GM12878 (cell line): ENCODE measurements at regions not wholly inside any gene's neighbourhood (a gene's known extent, or its start where the extent isn't known, plus 50 kb on each side); places are given as distances from the start of the nearest gene placed in this dataset.

Source experiments
- ATAC-seq: fragments of 200-7000 bp; cut with Tn5 transposase; 3 replicates; pipeline ENCODE4 v1.9.1; 2020; ENCODE audit warnings: mild to moderate bottlenecking, moderate library complexity
- BruUV-seq: library from RNA; stranded (reverse); fragments of 400-500 nt; replicated peaks from 2 replicates; lab custom pipeline; 2021; lab: Mats Ljungman, UMichigan
- CTCF ChIA-PET: fragments of 300-600 bp; sonication (Branson Sonifier 250); formaldehyde crosslinking; extraction: SDS; loops from one replicate; lab custom pipeline; 2021; ENCODE audit warnings: inconsistent platforms; lab: Yijun Ruan, JAX
- POLR2A ChIA-PET: fragments of 350-600 bp; formaldehyde crosslinking; extraction: SDS; loops from one replicate; lab custom pipeline; 2021; ENCODE audit warnings: inconsistent platforms; lab: Charles Lee
- RAD21 ChIA-PET: fragments of 300-600 bp; sonication (Branson Sonifier 250); formaldehyde crosslinking; loops from one replicate; lab custom pipeline; 2023; ENCODE audit warnings: antibody characterized with exemption; ENCODE audit not compliant: unreplicated experiment; lab: Charles Lee
- SMC1A ChIA-PET: fragments of 300-600 bp; sonication (Branson Sonifier 250); formaldehyde crosslinking; loops from one replicate; lab custom pipeline; 2023; ENCODE audit not compliant: unreplicated experiment, uncharacterized antibody; lab: Charles Lee
- DNase-seq: peaks from one replicate; pipeline ENCODE4 v3.0.0-alpha.2; 2011; ENCODE audit warnings: low read depth, low spot score
- FAIRE-seq: peaks from 3 replicates; lab custom pipeline; 2011; peaks lifted over from hg19 to GRCh38; lab: Jason Lieb, UNC
- H2AFZ ChIP-seq: 2 replicates; pipeline ENCODE4 v1.6.0; 2011; ENCODE audit warnings: low read depth, low read length, control low read depth; ENCODE audit not compliant: control insufficient read depth
- H3K27ac ChIP-seq: 2 replicates; pipeline ENCODE4 v1.5.1; 2011; ENCODE audit warnings: control low read depth; ENCODE audit not compliant: control insufficient read depth, insufficient read depth
- H3K27me3 ChIP-seq, 2 experiments: replicated peaks in 1 of 2; 2 replicates each; pipeline versions ENCODE4 v1.6.0 to v1.6.1; 2011; ENCODE audit warnings: low read length in 1 of 2; ENCODE audit not compliant: control insufficient read depth in 2 of 2, insufficient read depth in 2 of 2
- H3K36me3 ChIP-seq, 2 experiments: 2 replicates each; pipeline ENCODE4 v1.5.1; 2011; ENCODE audit warnings: low read length in 1 of 2; ENCODE audit not compliant: control insufficient read depth in 2 of 2, insufficient read depth in 2 of 2
- H3K4me1 ChIP-seq: 2 replicates; pipeline ENCODE4 v1.6.1; 2011; ENCODE audit warnings: mild to moderate bottlenecking, low read length, moderate library complexity, mixed read lengths; ENCODE audit not compliant: control insufficient read depth, insufficient read depth
- H3K4me2 ChIP-seq: 2 replicates; pipeline ENCODE4 v1.6.0; 2011; ENCODE audit warnings: control low read depth; ENCODE audit not compliant: control insufficient read depth, insufficient read depth
- H3K4me3 ChIP-seq: fragments of 200-600 bp; sonication (generic); 2 replicates; pipeline ENCODE4 v1.5.1; 2016
- H3K79me2 ChIP-seq: 2 replicates; pipeline ENCODE4 v1.6.0; 2011; ENCODE audit warnings: low read length; ENCODE audit not compliant: control insufficient read depth, insufficient read depth
- H3K9ac ChIP-seq: 2 replicates; pipeline ENCODE4 v1.8.0; 2011; ENCODE audit warnings: low read length, control low read depth, mixed read lengths; ENCODE audit not compliant: control insufficient read depth, insufficient read depth
- H3K9me3 ChIP-seq: replicated peaks from 3 replicates; pipeline ENCODE4 v1.5.1; 2011; ENCODE audit warnings: mild to moderate bottlenecking, low read length; ENCODE audit not compliant: control insufficient read depth, insufficient read depth
- H4K20me1 ChIP-seq: 2 replicates; pipeline ENCODE4 v1.6.0; 2011; ENCODE audit not compliant: control insufficient read depth, insufficient read depth
- BCL11A ChIP-seq: IDR thresholded peaks from 2 replicates; pipeline ENCODE4 v1.6.1; 2011; ENCODE audit warnings: low read depth, low read length
- DPF2 ChIP-seq: fragments of 450-650 bp; IDR thresholded peaks from 2 replicates; pipeline ENCODE4 v1.6.1; 2017; ENCODE audit warnings: mild to moderate bottlenecking
- E4F1 ChIP-seq: fragments of 450-650 bp; IDR thresholded peaks from 2 replicates; pipeline ENCODE4 v1.6.1; 2018; ENCODE audit warnings: borderline replicate concordance, mild to moderate bottlenecking; ENCODE audit not compliant: partially characterized antibody
- NFYA ChIP-seq: IDR thresholded peaks from 2 replicates; pipeline ENCODE4 v1.6.1; 2011; ENCODE audit warnings: low read depth, mild to moderate bottlenecking, low read length, improper control_type of control experiment, borderline replicate concordance
- POU2F2 ChIP-seq: IDR thresholded peaks from 3 replicates; pipeline ENCODE4 v1.6.1; 2011; ENCODE audit warnings: low read depth, mild to moderate bottlenecking, low read length, borderline replicate concordance
- YBX1 ChIP-seq: fragments of 450-650 bp; IDR thresholded peaks from 2 replicates; pipeline ENCODE4 v1.6.1; 2016; ENCODE audit warnings: antibody characterized with exemption
- WGBS: methylation state at CpG from one replicate; pipeline ENCODE4 v1.1.6; 2016; ENCODE audit warnings: low lambda C conversion rate; ENCODE audit not compliant: insufficient replicate concordance, insufficient coverage; ENCODE audit errors: missing lambda C conversion rate; 5-methylcytosine and 5-hydroxymethylcytosine counted together
- in situ Hi-C: fragments of 300-500 bp; cut with MboI; formaldehyde crosslinking; loops from 9 replicates; pipeline ENCODE4 v1.14.3; 2018; ENCODE audit warnings: mixed read lengths
- intact Hi-C: fragments of 100-400 bp; cut with micrococcal nuclease; formaldehyde crosslinking; loops from one replicate; pipeline ENCODE4 v1.14.2; 2022; ENCODE audit not compliant: unreplicated experiment
- TF ChIP-seq, protein P1 (sequence below): IDR thresholded peaks from 2 replicates; pipeline ENCODE4 v1.6.1; 2012; ENCODE audit warnings: mild to moderate bottlenecking, low read depth, low read length

- ChIA-PET RAD21 (no interaction called here), SMC1A (no interaction called here), CTCF (interaction anchor here (7.4 kb wide), 1 partner anchor 8 kb away, joined by 64 read pairs; no protein-coding TSS in a partner anchor), POLR2A (no interaction called here)
- BruUV-seq, result no TSS peak
- H3K9ac ChIP-seq, result no peak overlapping the region
- in situ Hi-C loops, result no loop called here
- DNase-seq (no peak), FAIRE-seq (no peak), ATAC-seq (no peak)
- H3K27ac ChIP-seq, result no peak overlapping the region
- no peaks in the 10 kb centered on the region for H3K79me2 ChIP-seq
- H3K9me3 ChIP-seq, result no peaks in the 10 kb centered on the region
- H3K4me2 ChIP-seq, result no peak overlapping the region
- H3K36me3 ChIP-seq, result no peaks in the 10 kb centered on the region
- no peak overlapping the region for H2AFZ ChIP-seq
- TF ChIP-seq YBX1 (no peak), NFYA (no peak), POU2F2 (no peak), DPF2 (no peak), E4F1 (no peak), BCL11A (no peak)
- TF ChIP-seq, protein P1, sequence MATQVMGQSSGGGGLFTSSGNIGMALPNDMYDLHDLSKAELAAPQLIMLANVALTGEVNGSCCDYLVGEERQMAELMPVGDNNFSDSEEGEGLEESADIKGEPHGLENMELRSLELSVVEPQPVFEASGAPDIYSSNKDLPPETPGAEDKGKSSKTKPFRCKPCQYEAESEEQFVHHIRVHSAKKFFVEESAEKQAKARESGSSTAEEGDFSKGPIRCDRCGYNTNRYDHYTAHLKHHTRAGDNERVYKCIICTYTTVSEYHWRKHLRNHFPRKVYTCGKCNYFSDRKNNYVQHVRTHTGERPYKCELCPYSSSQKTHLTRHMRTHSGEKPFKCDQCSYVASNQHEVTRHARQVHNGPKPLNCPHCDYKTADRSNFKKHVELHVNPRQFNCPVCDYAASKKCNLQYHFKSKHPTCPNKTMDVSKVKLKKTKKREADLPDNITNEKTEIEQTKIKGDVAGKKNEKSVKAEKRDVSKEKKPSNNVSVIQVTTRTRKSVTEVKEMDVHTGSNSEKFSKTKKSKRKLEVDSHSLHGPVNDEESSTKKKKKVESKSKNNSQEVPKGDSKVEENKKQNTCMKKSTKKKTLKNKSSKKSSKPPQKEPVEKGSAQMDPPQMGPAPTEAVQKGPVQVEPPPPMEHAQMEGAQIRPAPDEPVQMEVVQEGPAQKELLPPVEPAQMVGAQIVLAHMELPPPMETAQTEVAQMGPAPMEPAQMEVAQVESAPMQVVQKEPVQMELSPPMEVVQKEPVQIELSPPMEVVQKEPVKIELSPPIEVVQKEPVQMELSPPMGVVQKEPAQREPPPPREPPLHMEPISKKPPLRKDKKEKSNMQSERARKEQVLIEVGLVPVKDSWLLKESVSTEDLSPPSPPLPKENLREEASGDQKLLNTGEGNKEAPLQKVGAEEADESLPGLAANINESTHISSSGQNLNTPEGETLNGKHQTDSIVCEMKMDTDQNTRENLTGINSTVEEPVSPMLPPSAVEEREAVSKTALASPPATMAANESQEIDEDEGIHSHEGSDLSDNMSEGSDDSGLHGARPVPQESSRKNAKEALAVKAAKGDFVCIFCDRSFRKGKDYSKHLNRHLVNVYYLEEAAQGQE, result no peak
- H3K4me1 ChIP-seq, result no peaks in the 10 kb centered on the region
- WGBS, result 37% methylated on average over 14 of the region's 14 CpGs
- H3K27me3 ChIP-seq, result peaks cover 3% of the 10 kb centered on the region in 2 experiments; a peak in 2 of 4 replicates
- intact Hi-C loops, result no loop called here
- no peaks in the 10 kb centered on the region for H4K20me1 ChIP-seq
- H3K4me3 ChIP-seq, result no peak overlapping the region
Observed at GRCh38 chr3:188946351-188947240, 225.2 kb upstream of the TPRG1 start.
